GM19324 (cell line): ENCODE measurements at regions not wholly inside any gene's neighbourhood (a gene's known extent, or its start where the extent isn't known, plus 50 kb on each side); places are given as distances from the start of the nearest gene placed in this dataset.
"Not testable (repeated sequence)": the region's sequence is repeated elsewhere in the genome, so short reads cannot be mapped to it uniquely, and the experiment has no call there.

Source experiments
- ATAC-seq: cut with Tn5 transposase; IDR thresholded peaks from one replicate; pipeline ENCODE4 v1.9.1; 2021; ENCODE audit warnings: mild to moderate bottlenecking, moderate library complexity; ENCODE audit not compliant: unreplicated experiment, low FRiP score

DNA sequence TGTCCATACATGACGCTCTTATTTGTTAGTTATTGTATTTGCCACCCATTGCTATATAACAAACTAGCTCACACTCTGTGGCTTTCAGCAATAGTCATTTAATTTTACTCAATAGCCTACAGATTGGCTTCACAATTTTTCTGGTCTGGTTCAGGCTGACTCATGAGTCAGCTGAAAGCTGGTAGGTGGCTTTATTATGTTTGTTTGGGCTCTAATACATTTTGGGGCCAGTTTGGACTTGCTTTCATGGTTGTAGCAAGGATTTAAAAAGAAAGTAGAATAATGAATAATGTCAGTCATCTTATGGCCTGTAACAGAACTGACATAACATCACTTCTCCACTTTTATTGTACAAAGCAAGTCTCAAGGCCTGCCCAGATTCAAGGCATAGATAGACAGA is 338.7 kb downstream of the LRRIQ3 start:
- ATAC-seq: no peak

DNA sequence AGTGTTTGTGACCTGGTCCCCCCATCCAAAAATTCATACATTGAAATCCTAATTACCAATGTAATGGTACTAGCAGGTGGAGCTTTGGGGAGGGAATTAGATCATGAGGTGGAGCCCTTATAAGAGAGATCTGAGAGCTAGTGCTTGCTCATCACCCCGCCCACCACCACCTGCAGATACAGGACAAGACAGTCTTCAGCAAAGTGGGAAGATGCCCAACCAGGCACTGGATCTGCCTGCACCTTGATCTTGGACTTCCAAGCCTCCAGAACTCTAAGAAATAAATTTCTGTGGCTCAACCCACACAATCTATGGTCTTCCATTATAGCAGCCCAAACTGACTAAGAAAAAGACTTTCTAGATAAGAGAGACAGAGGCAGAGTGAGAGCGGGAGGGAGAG is 343.4 kb downstream of the LRRIQ3 start:
- ATAC-seq: no peak

DNA sequence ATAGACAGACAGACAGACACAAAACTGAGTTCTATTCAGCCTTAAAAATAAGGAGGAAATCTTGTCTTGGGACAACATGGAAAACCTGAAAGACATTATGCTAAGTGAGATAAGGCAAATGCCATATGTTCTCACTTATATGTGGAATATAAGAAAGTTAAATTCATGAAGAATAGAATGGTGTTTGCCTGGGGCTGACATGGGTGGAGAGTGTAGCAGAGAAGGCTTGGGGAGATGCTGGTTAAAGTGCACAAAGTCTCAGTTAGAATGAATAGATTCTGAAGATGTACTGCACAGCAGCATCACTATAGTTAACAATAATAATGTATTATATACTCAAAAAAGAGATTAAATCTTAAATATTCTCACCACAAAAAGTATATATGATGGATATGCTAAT is 355.5 kb downstream of the LRRIQ3 start:
- ATAC-seq: no peak

DNA sequence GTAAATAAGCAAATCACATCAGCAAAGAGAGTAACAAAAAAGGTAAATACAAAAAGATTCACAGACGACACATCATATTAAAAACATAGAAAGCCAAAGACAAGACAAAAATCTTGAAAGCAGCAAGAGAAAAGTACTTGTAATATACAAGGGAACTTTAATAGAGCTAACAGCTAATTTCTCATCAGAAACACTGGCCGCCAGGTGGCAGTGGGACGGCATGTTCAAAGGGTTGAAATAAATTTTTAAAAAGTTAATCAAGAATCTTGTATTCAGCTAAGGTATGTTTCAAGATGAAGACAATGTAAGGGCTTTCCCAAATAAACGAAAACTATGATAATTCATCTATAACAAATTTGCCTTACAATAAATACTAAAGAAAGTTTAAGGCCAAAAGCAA is 358.1 kb downstream of the LRRIQ3 start:
- no peak for ATAC-seq

DNA sequence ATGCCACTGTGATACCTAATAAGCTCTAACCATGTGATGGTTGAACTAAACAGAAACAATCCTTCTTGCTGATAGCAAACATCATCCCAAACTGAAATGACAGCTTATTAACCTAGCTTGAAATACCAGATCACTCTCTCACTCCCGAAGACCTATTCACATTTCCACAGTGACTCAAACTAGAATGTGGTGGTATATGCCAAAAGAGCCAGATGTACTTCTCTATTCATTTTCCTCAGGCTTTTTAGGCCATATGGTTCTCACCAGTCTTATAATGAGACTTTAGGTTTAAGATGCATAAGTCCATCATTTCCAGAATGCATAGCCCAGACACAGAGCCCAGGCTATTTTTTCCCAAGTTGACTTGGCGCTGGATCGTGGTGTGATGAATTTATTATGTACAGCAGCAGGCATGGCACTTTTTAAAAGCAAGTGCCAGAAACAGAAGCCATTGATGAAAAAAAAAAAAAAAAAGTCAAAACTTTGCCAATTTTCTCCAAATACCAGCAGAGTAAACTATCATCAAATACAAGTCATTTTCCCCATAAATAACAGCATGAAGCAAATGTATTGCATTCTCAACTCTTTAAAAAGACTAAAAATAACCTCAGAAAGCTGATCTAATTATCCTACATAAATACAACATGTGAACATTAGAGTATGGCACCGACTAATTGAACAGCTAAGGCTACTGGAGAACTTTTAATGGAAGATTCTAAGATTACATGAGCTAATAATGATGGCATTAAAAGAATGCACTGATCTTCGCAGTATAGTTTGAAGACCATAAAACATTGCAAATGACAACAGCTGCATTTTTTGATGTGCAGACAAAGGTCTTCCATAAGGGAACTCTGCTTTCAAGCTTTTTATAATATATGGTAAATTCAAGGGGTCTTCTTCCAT is 365.4 kb downstream of the LRRIQ3 start:
- no peak for ATAC-seq

DNA sequence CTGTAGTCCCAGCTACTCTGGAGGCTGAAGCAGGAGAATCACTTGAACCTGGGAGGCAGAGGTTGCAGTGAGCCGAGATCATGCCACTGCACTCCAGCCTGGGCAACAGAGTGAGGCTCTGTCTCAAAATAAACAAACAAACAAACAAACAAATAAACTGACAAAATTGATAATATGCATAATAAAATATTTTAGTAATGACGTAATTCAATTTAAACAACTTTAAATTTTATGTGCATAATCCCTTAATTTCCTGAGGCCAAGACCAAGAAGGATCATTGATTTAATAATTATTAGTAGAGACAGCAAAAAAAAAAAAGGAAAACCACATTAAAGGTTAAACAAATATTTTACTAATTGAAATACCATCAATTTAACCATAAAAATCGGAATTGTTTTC is 370.7 kb downstream of the LRRIQ3 start:
- not testable (repeated sequence) for ATAC-seq

DNA sequence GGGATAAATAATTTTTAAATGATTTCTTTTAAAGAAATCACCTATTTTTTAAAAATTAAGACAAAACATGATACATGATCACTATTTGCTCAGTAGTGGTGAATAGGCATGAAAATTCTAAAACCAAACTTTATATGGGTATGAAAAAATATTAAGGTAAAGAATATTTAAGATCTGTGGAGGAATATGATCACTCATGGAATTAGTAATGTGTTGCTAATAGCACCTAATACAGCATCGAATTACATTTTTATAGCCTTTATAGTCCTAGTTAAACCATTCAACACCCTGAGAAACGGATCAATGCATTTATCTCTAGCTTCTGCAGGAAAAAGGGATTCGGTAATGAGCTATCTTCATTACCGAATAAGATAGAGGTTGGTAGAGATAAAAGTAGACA is 373.9 kb downstream of the LRRIQ3 start:
- no peak for ATAC-seq

DNA sequence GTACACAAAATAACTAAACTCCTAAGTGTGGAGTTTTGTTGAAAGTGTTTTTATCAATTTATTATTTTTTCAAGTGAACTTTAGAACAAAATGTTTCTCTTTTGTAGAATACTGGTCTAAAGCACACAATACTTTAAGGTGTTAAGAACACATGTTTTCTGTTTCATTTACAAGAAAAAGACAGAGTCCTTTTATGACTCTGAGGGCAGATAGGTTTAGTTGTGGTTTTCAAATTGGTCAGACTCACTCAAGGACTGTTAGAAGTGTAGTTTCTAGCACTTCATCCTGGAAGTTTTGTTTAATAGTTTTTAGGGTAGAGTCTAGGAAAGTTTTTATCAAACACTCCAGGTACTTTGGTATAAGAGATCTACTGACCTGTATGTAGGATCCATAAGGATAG is 376.5 kb downstream of the LRRIQ3 start:
- ATAC-seq: peak; percentile 83

DNA sequence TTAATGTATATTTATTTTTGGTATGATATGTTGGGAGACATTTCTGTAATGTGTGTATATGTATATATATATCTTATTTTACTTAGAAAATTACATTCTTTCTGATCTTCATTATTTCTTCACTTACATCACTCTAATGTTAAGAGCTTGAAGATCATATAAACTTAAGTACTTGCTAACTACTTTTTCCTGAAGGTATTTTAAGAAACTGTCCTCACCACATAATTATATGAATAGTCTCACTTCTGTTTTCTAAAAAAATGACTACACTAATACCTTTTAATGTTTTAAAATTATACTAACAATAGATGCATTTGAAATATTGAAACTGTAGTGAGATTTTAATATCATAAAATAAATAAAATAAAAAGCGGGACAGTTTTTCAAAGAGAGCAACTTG is 377.1 kb downstream of the LRRIQ3 start:
- peak; percentile 50 for ATAC-seq

DNA sequence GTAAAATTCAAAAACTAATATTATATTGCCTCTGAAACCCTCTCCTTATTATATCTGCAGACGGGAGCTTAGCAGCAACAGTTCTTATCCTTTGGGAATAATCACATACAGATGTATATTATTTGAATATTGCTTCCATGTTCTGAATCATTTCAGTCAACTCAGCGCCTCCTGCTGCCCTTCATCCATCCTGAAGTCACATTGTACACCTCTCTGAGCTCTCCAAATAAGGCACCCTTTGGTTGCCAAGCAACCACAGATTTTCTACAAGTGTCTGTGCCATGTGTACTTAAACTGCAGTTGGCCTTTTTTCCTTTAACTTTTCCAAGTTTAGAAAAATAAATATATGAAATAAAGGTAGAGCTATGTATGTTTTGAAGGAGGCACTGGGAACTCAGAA is 384.3 kb downstream of the LRRIQ3 start:
- no peak for ATAC-seq

DNA sequence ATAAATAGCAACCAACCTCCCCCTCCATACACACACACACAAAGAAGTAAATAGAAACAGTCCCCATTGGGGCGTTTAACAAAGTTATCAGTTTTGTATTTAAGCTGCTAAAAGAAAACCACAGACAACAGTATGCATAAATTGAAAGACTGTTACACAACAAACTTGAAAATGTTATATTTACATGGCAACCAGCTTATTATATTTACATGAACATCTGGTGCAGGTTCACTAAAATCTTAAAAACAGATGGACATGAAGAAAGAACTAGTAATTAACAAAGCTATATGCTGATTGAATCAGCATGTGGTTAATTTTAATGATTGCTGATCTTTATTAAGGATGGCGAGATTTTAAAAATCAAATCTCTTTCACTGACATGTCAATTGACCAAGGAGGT is 384.7 kb downstream of the LRRIQ3 start:
- ATAC-seq: no peak

DNA sequence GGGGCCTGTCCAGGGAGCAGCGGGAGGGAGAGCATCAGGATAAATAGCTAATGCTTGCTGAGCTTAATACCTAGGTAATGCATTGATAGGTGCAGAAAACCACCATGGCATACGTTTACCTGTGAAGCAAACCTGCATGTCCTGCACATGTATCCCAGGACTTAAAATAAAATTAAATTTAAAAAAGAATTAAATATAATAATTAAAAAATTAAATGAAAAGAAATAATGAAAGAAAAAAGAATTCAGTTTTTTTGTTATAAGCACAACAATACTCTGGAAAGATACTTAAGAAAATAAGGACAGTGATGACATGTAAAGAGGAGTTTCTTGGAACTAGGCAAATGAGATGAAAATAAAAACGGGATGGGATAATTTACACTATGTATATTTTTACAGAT is 386.2 kb downstream of the LRRIQ3 start:
- ATAC-seq: no peak

DNA sequence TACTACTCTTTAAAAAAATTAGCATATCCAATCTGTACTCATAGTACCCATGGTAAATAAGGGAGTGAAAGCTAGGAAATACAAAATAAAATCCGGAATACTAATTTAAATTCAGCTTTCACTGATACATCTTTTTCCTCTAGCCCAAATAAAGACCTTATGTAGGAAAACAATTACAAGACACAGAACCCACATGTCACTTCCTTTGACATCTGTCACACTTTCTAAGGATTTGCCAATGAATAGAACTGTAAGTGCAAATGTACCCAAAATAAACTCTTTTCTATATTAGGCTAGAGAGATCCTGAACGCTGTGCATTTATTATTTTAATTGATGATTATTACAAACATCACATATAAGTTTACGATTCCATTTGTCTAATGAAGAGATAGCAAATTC is 393.0 kb downstream of the LRRIQ3 start:
- no peak for ATAC-seq

DNA sequence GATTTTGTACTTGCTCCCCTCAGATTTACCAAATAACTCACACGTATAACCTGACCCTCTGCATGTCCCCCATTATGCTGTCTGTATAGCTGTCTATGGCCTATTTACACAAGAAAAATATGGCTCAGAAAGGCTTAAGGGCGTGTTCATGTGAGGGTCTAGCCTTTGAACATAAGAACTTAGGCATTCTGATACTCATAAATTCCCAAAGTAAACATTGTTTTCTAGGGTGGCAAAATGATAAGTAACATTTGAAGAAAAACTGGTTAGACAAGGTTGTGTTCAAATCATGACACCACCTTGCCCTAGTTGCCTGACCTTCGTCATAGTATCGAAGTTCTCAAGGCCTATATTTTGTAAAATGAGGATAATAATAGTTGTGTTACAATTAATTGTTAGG is 394.6 kb downstream of the LRRIQ3 start:
- no peak for ATAC-seq

DNA sequence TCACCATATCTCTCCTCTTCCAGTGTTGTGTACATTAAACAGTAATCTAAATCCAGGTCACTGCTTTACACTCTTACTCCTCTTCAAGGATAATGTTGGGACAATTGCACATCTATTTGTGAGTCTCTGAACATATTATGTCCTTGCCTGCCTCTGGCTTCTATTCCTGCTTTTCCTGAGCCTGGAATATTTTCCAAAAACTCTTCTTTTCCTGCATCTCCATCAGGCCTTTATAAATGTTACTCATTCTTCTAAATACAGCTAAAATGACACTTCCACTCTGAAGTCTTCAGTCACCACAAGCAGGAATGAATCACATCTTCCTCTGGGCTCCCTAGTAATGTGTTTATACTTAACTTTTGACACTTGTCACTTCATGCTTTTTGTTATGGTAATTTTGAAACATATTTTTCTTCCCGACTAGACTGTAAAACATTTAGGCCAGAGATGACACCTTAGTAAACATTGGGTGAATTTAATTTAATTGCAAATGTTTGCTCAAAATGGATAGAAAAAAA is 396.0 kb downstream of the LRRIQ3 start:
- ATAC-seq: no peak

DNA sequence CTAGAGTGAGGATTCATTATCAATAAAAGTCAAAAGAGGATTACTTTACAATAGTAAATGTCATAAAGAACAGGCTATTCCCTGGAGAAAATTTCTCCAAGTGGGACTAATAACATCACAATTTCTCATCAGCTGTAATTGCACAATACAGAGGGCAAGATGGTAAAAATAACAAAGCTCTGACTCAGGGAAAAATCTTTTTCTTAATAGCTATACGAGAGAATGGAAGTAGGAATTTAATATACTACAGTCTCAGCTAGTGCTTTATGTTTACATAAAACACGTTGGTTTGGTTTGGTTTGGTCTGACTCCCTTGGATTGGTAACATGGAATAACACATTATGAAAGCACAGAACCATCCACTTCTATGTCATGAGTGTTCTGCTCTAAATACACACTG is 397.6 kb downstream of the LRRIQ3 start:
- no peak for ATAC-seq

DNA sequence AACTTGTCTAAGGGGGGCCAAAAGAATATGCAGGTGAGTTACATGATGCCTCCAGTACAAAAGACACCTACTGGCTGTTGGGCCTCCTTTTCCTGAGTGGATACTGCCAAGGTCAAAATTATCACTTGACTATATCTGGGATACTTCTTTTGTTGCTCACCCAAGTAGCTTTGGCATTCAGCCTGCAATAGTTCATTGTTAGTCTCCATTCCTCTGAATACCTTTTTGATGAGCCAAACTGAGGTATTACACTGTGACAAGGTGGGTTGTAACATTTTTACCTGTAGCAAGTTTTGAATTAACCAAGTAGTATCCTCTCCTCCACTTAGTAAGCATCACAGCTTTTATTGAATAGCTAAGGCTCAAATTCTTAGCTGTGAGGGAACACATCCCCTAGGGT is 408.0 kb downstream of the LRRIQ3 start:
- no peak for ATAC-seq

DNA sequence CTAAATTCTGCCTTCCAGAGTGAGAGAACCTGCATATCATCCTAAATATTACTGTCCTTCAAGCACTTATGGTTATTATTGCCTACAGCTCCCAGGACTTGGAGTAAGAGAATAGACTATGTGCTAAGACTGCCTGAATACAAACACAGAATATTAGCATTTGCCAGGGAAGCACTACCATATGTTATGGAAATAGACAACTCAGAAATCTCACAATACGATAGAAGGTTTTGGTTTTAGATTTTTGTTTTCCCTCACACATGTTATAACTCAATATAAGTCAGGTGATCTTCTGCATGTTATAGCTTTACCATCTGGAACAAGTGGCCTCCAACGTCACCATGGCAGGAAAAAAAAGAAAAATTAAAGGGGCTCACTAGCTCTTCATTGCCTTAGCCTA is 413.9 kb downstream of the LRRIQ3 start:
- no peak for ATAC-seq

DNA sequence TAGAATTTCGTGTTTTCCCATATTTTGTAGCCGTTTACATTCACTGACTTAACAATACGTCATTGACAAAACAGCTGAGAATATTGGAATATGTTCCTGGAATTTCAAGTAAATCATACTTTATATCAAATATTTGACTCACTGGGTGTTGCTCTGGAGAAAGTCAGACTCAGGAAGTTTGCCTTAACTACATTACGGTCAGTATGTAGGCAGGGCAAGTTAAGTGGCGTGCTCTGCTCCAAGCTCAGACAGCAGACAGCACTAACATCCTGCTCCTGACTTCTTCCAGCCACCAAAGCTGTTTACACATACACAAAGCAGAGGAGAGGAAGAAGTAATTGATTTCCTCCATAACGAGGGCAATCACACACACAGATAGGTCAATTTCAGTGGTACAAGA is 414.6 kb downstream of the LRRIQ3 start:
- no peak for ATAC-seq

DNA sequence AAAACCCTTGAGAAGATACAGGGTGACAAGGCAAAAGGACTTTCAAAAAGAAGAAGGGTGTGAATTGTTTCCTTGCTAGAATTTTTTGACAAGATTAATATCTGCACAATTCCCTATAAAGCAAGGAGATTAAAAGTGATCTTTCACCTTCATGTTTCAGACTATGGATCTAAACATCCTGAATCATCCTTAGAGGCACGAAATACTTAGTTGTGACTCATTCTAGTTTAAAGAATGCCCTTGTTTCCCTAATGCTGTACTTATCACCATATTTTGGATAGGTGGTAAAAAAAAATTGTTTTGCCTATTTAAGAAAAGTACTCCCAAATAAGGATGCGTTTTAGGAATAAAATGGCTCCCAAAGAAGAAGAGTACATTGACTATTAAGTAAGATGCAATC is 415.1 kb downstream of the LRRIQ3 start:
- ATAC-seq: no peak

DNA sequence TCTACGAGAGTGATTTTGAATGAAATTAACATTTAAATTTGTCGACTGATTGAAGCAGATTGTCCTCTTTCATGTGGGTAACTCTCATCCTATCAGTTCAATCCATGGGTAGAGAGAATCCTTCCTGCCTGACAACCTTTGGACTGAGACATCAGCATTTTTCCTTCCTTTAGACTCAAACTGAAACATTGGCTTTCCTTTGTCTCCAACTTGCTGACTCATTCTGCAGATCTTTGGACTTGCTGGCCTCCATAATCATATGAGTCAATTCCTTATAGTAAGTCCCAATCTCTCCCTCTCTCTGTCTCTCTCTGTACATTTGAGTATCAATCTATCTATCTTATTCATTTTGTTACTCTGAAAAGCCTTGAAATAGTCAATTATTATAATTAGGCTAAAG is 416.7 kb downstream of the LRRIQ3 start:
- no peak for ATAC-seq

DNA sequence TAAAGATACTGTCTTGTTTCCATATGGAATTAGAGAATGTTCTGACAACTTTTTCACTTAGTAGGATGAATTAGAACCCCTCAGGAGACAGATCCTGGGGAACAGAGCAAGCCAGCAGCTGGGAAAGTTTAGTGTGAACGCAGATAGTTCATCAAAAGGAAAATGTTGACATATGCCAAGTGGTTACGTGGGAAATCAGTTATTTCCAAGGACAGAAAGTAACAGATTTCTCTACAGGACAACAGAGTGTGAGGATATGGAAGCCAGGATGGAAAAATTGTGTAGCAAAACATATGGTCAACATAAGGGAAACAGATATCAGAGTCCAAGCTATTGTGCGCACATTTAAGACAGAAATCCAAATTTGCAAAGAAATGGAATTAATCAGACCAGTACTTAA is 419.5 kb downstream of the LRRIQ3 start:
- no peak for ATAC-seq
